Inflammatory macrophage treated with lipopolysaccharide for 4 hours (primary cell): ENCODE measurements at regions not wholly inside any gene's neighbourhood (a gene's known extent, or its start where the extent isn't known, plus 50 kb on each side); places are given as distances from the start of the nearest gene placed in this dataset.

ENCODE experiments used
- DNase-seq: peaks from one replicate; pipeline ENCODE4 v3.0.0-alpha.2; 2020

DNA sequence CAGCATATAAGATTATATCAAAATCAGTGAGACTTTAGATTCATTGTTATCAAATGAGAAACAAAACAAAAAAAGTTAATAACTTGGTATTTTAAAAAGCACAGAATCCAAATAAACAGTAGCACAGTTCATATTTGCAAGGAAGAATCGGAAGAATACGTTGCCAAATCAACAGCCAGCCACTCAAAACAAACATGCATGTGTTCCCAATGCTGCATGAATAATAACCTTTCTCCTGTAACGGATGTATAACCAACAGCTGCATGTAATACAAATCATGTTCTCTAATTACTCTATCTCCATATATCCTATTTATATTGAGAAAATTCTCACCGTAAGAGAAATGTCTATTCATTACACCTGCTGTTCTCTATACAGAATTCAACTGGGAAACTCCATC, 98.9 kb upstream of the FOXD3 start:
- DNase-seq = no peak

DNA sequence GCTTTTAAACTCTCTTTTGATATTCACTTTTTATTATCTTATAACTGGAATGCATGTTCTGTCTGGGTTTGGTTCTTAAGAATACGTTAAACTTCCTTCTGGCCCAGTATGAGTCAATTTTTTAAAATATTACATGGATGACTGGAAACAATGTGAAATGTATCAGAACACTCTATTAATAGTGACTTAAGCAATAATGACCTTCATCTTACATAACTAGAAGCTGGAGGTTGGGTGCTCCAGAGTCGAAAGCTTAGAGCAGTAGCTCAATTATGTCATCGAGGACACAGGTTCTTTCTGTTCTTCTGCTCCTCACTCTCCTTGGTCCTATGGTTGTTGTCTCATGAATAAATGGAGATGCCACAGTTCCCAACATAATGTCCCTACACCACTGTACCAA, 91.6 kb upstream of the FOXD3 start:
- peak; percentile 3 for DNase-seq

DNA sequence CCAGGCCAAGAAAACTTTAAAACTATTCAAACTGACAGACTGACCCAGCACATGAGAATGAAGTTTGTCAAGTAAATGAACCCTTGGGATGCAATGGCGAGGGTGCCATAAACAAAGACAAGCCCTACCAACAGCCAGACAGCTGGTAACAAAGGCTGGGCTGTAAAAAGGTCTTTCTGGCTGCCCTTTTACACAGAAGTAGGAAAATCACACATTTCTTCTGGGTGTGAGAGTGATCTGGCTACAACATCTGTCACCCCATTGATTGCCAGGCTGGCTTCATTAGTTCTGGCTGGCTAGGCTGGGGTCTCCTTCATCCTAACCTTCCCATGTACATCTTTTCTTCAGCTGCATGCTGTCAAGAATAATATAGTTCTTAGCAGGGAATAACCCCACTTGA, 83.6 kb upstream of the FOXD3 start:
- no peak for DNase-seq

DNA sequence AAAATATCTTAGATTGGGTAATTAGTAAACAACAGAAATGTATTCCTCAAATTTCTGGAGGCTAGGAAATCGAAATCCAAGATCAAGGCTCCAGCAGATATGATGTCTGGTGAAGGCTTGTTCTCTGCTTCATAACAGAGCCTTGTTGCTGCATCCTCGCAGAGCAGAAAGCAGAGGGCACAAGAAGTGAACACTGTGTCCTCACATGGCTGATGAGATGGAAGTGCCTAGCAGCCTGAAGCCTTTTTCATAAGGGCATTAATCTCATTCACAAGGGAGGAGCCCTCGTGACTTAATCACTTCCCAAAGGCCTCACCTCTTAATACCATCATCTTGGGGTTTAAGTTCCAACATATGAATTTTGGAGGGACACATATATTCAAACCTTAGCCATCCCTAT, 77.2 kb upstream of the FOXD3 start:
- DNase-seq = no peak

DNA sequence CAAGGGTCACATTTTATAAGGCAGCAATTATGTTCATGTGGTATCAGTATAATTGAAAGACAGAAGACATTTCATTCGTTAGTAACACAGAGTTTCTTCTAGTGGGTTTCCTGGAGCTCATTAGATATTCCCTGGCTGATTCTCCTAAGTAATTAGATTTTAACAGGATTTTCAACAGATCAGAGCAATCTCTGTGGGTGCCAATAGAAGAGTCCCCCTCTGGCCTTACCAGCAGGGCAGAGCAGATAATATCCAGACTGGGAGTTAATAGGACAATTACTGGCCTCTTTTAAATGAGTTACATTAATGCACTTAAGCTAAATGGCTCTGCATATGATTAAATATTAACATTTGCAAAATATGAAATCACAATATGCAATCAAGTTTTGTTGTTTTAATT, 74.2 kb upstream of the FOXD3 start:
- DNase-seq = no peak

DNA sequence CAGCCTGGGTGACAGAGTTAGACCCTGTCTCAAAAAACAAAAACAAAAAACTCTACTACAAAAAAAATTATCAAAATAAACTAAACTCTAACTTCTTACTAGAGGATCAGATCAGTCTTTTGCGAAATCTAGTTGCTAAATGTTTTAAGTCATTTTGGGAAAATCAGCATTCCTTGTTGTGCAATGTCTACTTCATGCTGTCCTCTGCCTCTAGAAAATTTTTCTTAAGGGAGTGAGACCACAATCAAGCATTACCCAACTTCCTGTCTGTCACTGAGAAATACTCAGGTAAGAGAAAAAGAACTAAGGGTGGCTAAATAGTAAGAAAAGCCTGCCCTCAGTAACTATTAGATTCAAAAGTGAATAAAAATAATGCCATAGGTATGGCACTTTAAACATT, 67.2 kb upstream of the FOXD3 start:
- peak; percentile 8 for DNase-seq

DNA sequence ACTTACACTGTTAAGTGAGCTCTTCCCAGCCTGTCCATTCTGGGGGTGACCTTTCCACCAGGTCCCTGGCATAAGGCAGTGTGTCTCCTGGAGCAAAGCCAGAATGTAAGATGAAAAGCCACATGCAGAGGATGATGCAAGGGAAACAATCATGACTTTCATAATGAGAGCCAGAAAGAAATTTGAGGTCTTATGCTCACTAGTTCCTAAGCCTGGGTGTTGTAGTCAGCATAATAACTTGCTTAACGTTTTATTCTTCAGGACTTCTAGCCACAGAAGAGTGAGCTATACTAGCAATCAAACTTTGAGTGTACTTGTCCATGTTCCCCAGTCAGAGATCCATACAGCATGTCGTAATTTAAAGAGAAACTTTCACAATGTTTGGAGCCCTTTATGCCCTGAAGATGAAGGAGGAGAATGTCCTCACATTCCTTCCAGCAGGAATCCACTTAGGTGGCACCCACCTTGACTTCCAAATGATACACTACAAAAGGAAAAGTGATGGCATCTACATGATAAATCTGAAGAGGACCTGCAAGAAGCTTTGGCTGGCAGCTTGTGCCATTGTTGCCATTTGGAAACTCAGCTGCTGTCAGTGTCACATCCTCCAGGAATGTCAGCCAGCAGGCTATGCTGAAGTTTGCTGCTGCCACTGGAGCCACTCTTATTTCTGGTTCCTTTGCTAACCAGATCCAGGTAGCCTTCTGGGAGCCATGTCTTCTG, 60.5 kb upstream of the FOXD3 start:
- DNase-seq = peak; percentile 26

DNA sequence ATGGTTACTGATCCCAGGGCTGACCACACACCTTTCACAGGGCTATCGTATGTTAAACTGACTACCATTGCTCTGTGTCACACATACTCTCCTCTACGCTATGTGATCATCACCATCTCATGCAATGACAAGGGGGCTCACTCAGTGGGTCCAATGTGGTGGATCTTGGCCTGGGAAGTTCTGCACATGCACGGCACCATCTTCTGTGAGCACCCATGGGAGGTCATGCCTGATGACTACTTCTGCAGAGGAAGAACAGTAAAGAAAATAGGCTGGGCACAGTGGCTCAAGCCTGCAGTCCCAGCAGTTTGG, 60.0 kb upstream of the FOXD3 start:
- DNase-seq = no peak

DNA sequence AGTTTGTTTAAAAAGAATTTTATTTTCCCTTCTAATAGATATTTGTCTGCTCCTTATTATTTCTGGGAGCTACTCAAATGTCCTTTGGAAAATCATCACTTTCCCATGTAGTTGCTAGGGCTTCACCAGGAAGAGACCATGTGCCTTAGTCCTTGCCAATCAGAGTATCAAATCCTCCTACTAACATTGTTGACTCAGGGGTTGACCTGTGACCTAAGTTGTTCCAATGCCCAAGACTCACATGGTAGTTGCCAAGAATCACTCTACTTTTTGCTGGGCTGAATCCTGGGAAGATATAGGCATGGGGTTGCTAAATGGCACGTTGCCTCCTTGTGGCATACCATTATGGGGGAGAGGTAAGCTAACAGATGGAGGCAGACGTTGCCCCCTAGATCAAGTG, 58.2 kb upstream of the FOXD3 start:
- DNase-seq = no peak

DNA sequence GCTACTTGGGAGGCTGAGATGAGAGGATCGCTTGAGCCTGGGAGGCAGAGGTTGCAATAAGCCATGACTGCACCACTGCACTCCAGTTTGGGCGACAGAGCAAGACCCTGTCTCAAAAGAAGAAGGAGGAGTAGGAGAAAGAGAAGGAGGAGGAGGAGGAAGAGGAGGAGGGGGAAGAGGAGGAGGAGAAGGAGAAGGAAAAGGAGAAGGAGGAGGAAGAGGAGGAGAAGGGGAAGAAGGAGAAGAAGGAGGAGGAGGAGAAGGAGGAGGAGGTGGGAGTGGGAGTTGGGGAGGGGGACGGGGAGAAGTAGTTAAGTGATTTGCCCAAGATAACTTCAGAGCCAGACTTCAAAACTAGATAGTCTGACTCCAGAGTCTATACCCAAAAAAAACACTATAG, 55.5 kb upstream of the FOXD3 start:
- no peak for DNase-seq

DNA sequence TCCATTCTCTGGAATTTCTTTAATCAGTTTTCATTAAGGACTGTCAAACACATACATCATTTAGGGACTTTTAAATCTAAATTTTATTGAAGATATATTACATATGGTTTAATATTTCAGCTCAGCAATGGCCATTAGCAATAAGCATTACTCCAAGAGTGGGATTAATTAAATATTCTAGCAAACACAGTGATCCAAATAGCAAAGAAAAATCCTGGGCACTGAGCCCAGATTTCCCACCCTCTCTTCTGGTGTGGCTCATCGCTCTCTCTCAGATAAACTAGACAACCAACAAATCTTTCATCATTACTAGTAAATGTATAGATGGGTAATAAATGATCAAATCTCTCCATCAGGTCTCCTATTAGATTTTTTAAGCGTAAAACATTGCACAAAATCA, 53.5 kb upstream of the FOXD3 start:
- no peak for DNase-seq

DNA sequence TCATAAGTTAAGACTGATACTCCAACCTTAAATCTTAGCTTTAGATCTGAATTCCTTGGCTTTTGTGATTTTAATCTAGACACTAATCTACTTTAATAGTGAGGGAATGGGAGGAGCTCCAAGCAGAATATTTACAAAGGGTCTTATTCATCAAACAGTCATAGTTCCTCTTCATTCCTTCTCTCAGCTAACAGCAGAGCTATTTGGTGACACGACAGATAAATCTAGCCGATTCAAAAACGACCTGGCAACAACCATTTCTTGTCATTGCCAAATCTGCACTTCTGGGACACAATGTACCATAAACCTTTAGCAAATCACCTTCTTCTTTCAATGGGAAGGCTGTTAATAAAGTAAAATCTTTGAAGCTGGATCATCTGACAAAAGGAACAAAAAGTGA, 52.8 kb upstream of the FOXD3 start:
- DNase-seq = no peak
